ENCODE measurements at regions not wholly inside any gene's neighbourhood (a gene's known extent, or its start where the extent isn't known, plus 50 kb on each side); places are given as distances from the start of the nearest gene placed in this dataset.

DNA sequence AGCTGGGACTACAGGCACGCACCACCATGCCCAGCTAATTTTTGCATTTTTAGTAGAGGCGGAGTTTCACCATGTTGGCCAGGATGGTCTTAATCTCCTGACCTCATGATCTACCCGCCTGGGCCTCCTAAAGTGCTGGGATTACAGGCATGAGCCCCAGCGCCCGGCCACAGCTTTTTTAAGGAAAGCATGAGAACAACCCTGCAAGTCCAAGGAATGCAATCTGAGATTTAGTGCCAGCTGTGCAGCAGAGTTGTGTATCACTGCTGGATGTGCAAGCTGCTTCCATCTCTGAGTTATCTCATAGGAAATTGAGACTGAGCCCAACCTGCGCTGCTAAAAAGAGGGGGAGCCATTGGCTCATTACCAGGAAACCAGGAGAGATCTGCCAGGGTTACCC lies 399.9 kb upstream of the CYRIA start:
- TF ChIP-seq, protein P1, sequence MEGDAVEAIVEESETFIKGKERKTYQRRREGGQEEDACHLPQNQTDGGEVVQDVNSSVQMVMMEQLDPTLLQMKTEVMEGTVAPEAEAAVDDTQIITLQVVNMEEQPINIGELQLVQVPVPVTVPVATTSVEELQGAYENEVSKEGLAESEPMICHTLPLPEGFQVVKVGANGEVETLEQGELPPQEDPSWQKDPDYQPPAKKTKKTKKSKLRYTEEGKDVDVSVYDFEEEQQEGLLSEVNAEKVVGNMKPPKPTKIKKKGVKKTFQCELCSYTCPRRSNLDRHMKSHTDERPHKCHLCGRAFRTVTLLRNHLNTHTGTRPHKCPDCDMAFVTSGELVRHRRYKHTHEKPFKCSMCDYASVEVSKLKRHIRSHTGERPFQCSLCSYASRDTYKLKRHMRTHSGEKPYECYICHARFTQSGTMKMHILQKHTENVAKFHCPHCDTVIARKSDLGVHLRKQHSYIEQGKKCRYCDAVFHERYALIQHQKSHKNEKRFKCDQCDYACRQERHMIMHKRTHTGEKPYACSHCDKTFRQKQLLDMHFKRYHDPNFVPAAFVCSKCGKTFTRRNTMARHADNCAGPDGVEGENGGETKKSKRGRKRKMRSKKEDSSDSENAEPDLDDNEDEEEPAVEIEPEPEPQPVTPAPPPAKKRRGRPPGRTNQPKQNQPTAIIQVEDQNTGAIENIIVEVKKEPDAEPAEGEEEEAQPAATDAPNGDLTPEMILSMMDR (IDR thresholded peaks at IDR 0.05), result no peak
- TF ChIP-seq POLR2A (IDR thresholded peaks at IDR 0.05), result no peak
- no peak for TF ChIP-seq POLR2AphosphoS5 (IDR thresholded peaks at IDR 0.05)

All from stomach (tissue), 4 donors.